Breast epithelium (tissue), 3 donors: ENCODE measurements at regions not wholly inside any gene's neighbourhood (a gene's known extent, or its start where the extent isn't known, plus 50 kb on each side); places are given as distances from the start of the nearest gene placed in this dataset.

ENCODE experiments used
- POLR2A ChIP-seq: fragments of 450-650 bp; IDR thresholded peaks from one replicate; pipeline ENCODE4 v1.6.1; 2016; ENCODE audit warnings: antibody characterized with exemption, mild to moderate bottlenecking, moderate library complexity
- POLR2AphosphoS5 ChIP-seq, 3 donors: sonication (generic); formaldehyde crosslinking; IDR thresholded peaks; one replicate each; pipeline ENCODE4 v1.6.1; 2017; ENCODE audit warnings: antibody characterized with exemption in 3 of 3
- TF ChIP-seq, protein P1 (sequence below), 3 donors: fragments of 450-650 bp; IDR thresholded peaks; one replicate each; pipeline ENCODE4 v1.5.1; 2016 to 2017; ENCODE audit warnings: antibody characterized with exemption in 3 of 3, mild to moderate bottlenecking in 3 of 3, moderate library complexity in 3 of 3

DNA sequence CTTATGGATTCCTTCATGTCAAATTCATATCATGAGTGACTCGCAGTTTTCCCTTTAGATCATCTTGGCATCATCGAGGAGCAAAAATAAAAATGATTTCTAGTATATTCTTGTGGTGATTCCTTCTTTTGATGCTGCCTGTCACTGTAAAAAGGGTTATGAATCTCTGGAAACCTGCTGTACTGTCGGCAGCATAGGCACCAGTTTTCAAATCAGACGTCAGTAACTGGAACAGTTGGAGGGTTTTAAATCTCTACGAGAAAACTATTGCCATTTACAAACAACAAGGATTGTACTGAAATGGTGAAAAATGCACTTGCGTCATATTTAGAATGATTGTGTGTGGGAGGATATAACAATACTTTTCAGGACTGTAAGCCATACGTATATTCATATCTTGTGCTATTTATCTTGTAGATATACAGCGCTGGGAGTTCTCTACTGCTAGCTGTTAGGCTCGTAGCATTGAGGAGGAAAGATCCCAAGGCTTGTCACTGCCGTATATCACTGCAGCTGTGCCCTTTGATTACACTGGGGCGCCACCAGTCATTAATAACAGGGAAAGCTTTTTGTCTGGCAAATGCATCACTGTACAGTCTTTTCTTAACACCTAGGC is 320.7 kb downstream of the MTX2 start:
- TF ChIP-seq, protein P1, sequence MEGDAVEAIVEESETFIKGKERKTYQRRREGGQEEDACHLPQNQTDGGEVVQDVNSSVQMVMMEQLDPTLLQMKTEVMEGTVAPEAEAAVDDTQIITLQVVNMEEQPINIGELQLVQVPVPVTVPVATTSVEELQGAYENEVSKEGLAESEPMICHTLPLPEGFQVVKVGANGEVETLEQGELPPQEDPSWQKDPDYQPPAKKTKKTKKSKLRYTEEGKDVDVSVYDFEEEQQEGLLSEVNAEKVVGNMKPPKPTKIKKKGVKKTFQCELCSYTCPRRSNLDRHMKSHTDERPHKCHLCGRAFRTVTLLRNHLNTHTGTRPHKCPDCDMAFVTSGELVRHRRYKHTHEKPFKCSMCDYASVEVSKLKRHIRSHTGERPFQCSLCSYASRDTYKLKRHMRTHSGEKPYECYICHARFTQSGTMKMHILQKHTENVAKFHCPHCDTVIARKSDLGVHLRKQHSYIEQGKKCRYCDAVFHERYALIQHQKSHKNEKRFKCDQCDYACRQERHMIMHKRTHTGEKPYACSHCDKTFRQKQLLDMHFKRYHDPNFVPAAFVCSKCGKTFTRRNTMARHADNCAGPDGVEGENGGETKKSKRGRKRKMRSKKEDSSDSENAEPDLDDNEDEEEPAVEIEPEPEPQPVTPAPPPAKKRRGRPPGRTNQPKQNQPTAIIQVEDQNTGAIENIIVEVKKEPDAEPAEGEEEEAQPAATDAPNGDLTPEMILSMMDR (IDR thresholded peaks at IDR 0.05), result no peak
- TF ChIP-seq POLR2A (no peak), POLR2AphosphoS5 (IDR thresholded peaks at IDR 0.05) (no peak)
